ENCODE measurements at regions not wholly inside any gene's neighbourhood (a gene's known extent, or its start where the extent isn't known, plus 50 kb on each side); places are given as distances from the start of the nearest gene placed in this dataset.

GRCh38 chr13:38520041-38520440 is 166.8 kb upstream of the FREM2 start:
- no peak for DNase-seq

- no peak for DNase-seq
Observed at GRCh38 chr13:38527140-38527539, 159.7 kb upstream of the FREM2 start.

GRCh38 chr13:38528986-38529385 is 157.9 kb upstream of the FREM2 start:
- no peak for DNase-seq

- DNase-seq, result no peak
Observed at GRCh38 chr13:38530492-38530891, 156.4 kb upstream of the FREM2 start.

DNA sequence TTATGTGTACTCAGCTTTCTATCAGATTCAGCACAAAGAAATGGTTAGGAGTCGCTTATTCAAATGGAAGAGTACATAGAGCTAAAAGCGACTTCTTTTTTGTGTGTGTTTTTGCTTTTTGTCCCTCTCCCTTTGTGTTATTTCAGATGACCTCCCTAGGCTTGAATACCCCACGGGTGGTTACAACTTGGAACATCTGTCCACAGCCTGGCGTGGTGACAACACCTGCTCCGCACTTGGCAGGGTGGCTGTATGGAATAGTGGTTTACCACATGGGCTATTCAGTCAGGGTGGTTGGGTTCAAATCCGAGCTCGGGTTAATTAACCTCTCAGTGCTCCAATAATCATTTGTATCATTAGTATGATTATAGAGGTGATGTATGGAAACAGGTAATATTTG is 151.6 kb upstream of the FREM2 start:
- DNase-seq, result peak; percentile 26

GRCh38 chr13:38537051-38537450 is 149.8 kb upstream of the FREM2 start:
- DNase-seq, result no peak

DNA sequence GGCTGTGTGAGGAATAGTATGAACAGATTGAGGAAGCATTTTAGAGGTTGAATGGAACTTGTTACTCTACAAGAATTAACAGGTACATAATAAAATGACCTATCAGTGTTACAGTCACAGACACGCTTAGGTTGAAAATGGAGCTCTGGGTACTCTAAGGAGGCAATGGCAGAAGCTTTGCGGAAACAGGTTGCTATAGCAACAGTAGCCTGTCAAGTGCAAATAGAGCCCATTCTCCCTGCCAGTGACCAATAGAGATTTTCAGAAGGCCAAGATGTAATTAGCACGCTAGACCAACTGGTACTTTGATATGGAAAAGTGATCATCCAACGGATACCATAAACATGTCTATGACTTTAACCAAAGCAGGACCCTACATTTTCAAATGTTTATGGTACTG is 148.5 kb upstream of the FREM2 start:
- DNase-seq, result no peak

- DNase-seq, result no peak
Observed at GRCh38 chr13:38539632-38540031, 147.2 kb upstream of the FREM2 start.

DNA sequence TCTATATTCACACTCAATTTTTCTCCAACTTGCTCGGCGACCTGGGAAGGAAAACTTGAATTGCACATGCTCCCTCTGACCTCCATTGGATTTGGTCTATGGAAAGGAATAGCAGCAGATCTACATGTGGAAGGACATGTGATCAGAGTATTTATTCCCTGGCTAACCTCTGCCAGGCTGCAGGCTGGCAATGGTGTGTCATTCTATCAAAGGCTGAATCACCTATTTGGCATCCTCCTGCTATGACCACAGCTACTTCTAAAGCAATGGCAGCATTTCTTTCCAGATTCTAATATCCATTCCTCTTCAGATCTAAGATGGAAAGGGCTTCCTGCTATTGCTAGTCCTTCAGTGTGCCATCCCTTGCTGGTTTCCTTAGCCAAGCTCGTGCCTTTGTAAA is 144.3 kb upstream of the FREM2 start:
- no peak for DNase-seq

- no peak for DNase-seq
Observed at GRCh38 chr13:38543561-38543960, 143.3 kb upstream of the FREM2 start.

DNA sequence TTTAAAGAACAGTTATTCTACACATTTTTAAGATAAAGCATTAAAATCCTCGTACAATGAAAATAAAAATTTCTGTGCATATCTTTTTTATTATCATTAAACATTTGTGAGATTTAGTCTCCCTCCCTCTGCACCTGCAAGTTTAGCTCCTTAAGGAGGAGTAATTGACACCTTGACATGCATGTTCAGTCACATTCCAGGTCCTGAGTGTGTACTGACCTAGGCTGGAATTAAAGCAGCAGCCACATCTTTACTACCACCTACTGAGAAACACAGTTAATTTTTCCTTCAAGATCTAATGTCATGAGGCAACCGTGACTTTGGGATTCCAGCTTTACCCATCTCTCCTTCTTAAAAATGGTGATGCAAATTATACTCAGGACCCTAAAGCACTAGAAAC is 123.1 kb upstream of the FREM2 start:
- no peak for DNase-seq

GRCh38 chr13:38564256-38565150 is 122.4 kb upstream of the FREM2 start:
- no peak for DNase-seq

DNA sequence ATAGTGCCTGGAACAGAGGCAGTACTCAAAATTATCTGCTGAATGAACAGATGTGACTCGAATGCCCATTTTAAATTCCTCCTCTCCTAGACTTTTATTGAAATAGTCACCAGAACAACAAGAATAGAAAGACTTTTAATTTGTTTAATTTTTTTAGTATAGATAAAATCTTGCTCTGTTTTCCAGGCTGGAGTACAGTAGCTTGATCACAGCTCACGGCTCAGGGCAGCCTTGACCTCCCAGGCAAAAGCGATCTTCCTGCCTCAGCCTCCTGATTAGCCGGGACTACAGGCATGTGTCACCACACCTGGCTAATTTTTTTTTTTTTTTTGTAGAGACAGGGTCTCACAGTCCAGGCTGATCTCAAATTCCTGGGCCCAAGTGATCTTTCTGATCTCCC is 120.9 kb upstream of the FREM2 start:
- no peak for DNase-seq

DNA sequence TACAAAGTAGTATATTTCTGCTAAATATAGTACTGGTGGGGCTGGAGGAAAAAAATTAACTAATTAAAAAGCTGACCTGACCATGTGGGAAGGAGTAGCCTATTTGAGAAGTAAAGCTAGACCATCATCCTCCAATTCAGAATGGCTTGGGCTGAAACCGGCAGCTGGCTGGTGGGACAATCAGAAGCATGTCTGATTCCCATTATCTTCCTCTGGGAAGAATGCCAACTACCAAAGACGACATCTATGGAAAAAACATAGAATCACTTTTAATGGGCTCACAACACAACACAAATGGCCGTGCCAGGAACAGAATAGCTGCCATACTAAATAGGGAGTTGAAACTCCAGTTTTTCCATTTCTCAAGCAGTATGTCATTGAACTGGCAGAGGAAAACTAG is 120.4 kb upstream of the FREM2 start:
- peak; percentile 29 for DNase-seq

DNA sequence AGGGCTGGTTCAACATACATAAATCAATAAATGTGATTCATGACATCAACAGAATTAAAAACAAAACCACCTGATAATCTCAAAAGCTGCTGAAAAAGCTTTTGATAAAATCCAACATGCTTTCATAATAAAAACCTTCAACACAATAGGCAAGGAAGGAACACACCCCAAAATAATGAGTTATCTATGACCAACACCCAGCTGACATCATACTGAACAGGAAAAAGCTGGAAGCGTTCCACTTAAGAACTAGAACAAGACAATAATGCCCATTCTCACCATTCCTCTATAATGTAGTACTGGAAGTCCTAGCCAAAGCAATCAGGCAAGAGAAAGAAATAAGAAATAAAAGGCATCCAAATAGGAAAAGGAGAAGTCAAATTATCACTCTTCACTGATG is 116.2 kb upstream of the FREM2 start:
- no peak for DNase-seq

DNA sequence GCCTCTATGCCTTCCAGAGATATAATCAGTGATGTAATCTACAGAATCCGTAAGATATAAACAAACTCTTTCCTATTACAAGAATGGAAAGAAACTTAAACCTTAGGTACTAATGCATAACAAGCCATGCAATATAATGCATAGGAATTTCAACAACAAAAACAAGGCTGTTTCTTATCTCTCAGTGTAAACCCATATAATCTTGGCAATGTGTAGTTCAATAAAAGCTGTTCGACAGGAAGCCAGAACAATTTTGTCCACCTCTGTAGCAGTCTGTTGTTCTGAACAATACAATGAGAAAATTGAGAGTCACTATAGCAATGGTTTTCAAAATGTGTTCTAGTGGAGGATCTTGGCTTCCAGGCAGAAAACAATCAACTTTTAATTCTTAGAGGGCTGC is 111.5 kb upstream of the FREM2 start:
- no peak for DNase-seq

- no peak for DNase-seq
Observed at GRCh38 chr13:38577048-38577447, 109.8 kb upstream of the FREM2 start.

DNA sequence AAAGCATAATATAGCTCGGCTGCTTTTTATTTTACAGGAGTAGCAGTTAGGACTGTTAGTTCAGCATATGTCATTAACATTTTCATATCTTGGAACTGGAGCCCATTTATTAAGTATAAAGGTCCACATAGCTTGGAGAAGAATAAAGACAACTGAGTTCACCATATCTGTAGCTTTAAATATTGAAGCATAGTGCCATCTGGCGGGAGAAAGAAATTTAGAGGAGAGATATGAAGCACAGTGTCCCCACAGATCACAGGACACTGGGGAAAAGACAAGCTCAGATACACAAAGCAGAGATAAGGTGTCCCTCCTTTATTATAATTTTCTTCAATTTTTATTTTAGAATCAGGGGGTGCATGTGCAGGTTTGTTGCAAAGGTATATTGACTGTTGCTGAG is 104.7 kb upstream of the FREM2 start:
- DNase-seq, result no peak

DNA sequence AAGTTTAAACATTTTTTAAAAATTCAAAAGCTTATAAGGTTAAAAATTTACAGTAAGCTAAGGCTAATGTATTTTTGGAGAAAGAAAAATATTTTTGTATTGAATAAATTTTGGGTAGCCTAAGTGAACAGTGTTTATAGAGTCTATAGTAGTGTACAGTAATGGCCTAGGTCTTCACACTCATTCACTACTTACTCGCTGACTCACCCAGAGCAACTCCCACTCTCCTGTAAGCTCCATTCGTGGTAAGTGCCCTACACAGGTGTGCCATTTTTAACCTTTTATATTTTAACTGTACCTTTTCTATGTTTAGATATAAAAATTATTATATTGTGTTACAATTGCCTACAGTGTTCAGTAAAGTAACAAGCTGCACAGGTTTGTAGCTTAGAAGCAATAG is 96.6 kb upstream of the FREM2 start:
- no peak for DNase-seq

- DNase-seq, result no peak
Observed at GRCh38 chr13:38590796-38591507, 95.9 kb upstream of the FREM2 start.

DNA sequence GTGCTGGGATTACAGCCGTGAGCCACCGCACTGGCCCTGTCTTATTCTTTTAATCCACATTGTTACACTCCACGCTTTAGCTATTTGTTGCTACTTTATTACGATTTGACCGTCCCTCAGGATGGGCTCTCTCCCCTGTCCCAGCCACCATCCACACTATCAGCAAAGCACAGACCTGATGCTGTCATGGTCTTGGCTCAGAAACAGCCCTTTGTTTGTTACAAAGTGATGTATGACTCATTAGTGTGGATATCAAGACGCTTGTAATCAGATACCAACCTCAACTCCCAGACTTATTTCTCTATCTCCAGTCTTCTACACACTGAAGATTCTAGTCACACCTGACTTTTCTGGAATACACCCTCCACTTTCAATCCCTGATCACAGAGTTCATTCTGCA is 84.6 kb upstream of the FREM2 start:
- DNase-seq, result no peak

DNA sequence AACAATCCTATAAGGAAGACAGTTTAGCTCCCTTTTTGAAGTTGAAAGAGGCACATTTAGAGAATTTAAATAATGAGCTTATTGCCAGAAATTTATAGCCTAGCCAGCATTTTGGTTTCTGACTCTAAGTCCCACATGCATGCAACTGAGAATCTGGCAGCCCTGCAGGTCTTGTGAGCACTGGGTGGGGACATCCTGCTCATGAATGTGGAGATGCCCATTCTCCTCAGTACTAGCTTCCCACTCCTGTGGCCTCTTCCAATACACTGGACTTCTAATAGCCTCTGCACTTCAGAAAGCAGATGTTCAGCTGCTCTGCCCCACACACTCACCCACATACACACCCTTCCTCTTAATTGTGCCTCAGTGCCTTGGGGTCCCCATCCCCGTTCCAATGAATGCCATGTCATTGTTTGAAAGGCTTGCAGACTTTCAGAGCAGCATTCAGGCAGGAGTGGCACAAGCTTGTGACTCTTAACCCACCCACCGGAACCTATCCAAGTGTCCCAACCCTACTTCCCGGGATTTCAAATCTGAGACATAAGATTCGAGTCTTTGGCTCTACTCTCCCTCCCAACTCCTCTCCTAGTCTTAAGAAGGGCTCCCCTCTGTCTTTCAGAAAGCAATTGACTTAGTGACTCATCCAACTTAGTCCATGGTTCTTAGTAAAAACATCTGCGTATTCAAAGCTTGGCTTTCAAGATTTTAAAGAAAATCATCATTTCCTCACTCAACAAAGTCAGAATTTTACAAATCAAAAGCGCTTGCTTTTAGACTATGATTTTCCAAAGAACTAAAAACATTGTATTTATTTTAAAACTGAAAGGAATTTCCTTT is 80.0 kb upstream of the FREM2 start:
- DNase-seq, result no peak

GRCh38 chr13:38617936-38618335 is 68.9 kb upstream of the FREM2 start:
- DNase-seq, result no peak

GRCh38 chr13:38618336-38618735 is 68.5 kb upstream of the FREM2 start:
- DNase-seq, result no peak

All from right hindlimb (tissue), 1 donor.